WTC11 (cell line): ENCODE measurements at regions not wholly inside any gene's neighbourhood (a gene's known extent, or its start where the extent isn't known, plus 50 kb on each side); places are given as distances from the start of the nearest gene placed in this dataset.

Experiments used
- ATAC-seq: fragments of 200-7000 bp; cut with Tn5 transposase; 2 replicates; pipeline ENCODE4 v1.10.0; 2021; ENCODE audit warnings: mild to moderate bottlenecking, moderate library complexity
- CTCF ChIA-PET: fragments of 300-600 bp; sonication (Branson Sonifier 250); formaldehyde crosslinking; loops from one replicate; lab custom pipeline; 2021; ENCODE audit warnings: antibody characterized with exemption; lab: Charles Lee
- POLR2A ChIA-PET: fragments of 350-600 bp; sonication (Branson Sonifier 250); formaldehyde crosslinking; loops from one replicate; lab custom pipeline; 2021; ENCODE audit warnings: antibody characterized with exemption; lab: Charles Lee
- DNase-seq: peaks from one replicate; pipeline ENCODE4 v3.0.0; 2021; ENCODE audit warnings: low spot score
- H3K27ac Mint-ChIP-seq: 2 replicates; pipeline ENCODE4 v1.8.0; 2021; ENCODE audit warnings: mixed read lengths
- H3K27me3 Mint-ChIP-seq: 2 replicates; pipeline ENCODE4 v1.8.0; 2021; ENCODE audit warnings: low read depth, mild to moderate bottlenecking, moderate library complexity, mixed read lengths
- H3K36me3 Mint-ChIP-seq: 2 replicates; pipeline ENCODE4 v1.8.0; 2021; ENCODE audit warnings: mixed read lengths
- H3K4me1 Mint-ChIP-seq: 2 replicates; pipeline ENCODE4 v1.8.0; 2022; ENCODE audit warnings: mixed read lengths
- H3K4me3 Mint-ChIP-seq: 2 replicates; pipeline ENCODE4 v1.8.0; 2021; ENCODE audit warnings: mild to moderate bottlenecking, moderate library complexity, mixed read lengths
- H3K9me3 Mint-ChIP-seq: 2 replicates; pipeline ENCODE4 v1.8.0; 2021; ENCODE audit warnings: mixed read lengths
- ARID4B ChIP-seq: sonication (generic); formaldehyde crosslinking; IDR thresholded peaks from 2 replicates; pipeline ENCODE4 v1.8.0; 2023; ENCODE audit warnings: missing genetic modification reagents, mild to moderate bottlenecking, borderline replicate concordance
- ATF1 ChIP-seq: sonication (generic); formaldehyde crosslinking; IDR thresholded peaks from 2 replicates; pipeline ENCODE4 v1.8.1; 2023; ENCODE audit warnings: mild to moderate bottlenecking, moderate library complexity, missing genetic modification reagents
- ATF2 ChIP-seq: sonication (generic); formaldehyde crosslinking; IDR thresholded peaks from 2 replicates; pipeline ENCODE4 v1.8.1; 2022; ENCODE audit warnings: low read depth, missing genetic modification reagents, borderline replicate concordance
- EMX1 ChIP-seq: fragments of 250-450 bp; sonication (Bioruptor Pico); IDR thresholded peaks from 2 replicates; pipeline ENCODE4 v1.8.0; 2021; ENCODE audit warnings: mild to moderate bottlenecking
- FOXJ3 ChIP-seq: sonication (generic); formaldehyde crosslinking; IDR thresholded peaks from 2 replicates; pipeline ENCODE4 v1.9.0; 2021; ENCODE audit warnings: missing genetic modification reagents, mild to moderate bottlenecking, borderline replicate concordance
- FOXK1 ChIP-seq: sonication (generic); formaldehyde crosslinking; IDR thresholded peaks from 2 replicates; pipeline ENCODE4 v1.8.0; 2022; ENCODE audit warnings: mild to moderate bottlenecking, moderate library complexity, missing genetic modification reagents
- FOXP4 ChIP-seq: sonication (generic); formaldehyde crosslinking; IDR thresholded peaks from 2 replicates; pipeline ENCODE4 v1.8.0; 2022; ENCODE audit warnings: mild to moderate bottlenecking, missing genetic modification reagents
- HMGA2 ChIP-seq: fragments of 250-450 bp; sonication (Bioruptor Pico); IDR thresholded peaks from 2 replicates; pipeline ENCODE4 v1.4.0; 2021; ENCODE audit warnings: mild to moderate bottlenecking, moderate library complexity
- MXD4 ChIP-seq: fragments of 250-450 bp; sonication (Bioruptor Pico); IDR thresholded peaks from 2 replicates; pipeline ENCODE4 v1.8.0; 2021; ENCODE audit warnings: mild to moderate bottlenecking, moderate library complexity, borderline replicate concordance
- NFATC4 ChIP-seq: fragments of 250-450 bp; sonication (Bioruptor Pico); IDR thresholded peaks from 2 replicates; pipeline ENCODE4 v1.9.0; 2021; ENCODE audit warnings: mild to moderate bottlenecking
- NFE2L1 ChIP-seq: sonication (generic); formaldehyde crosslinking; IDR thresholded peaks from 2 replicates; pipeline ENCODE4 v1.8.1; 2023; ENCODE audit warnings: missing genetic modification reagents
- NFYB ChIP-seq: sonication (generic); formaldehyde crosslinking; conservative IDR thresholded peaks from 2 replicates; pipeline ENCODE4 v1.8.0; 2022; ENCODE audit warnings: low read depth, missing genetic modification reagents
- OVOL2 ChIP-seq: fragments of 250-450 bp; sonication (Bioruptor Pico); IDR thresholded peaks from 2 replicates; pipeline ENCODE4 v1.9.0; 2021; ENCODE audit warnings: mild to moderate bottlenecking, borderline replicate concordance
- RELA ChIP-seq: sonication (generic); formaldehyde crosslinking; IDR thresholded peaks from 2 replicates; pipeline ENCODE4 v1.8.1; 2022; ENCODE audit warnings: missing genetic modification reagents, mild to moderate bottlenecking, borderline replicate concordance
- SMAD3 ChIP-seq: sonication (generic); formaldehyde crosslinking; IDR thresholded peaks from 2 replicates; pipeline ENCODE4 v1.8.0; 2022; ENCODE audit warnings: missing genetic modification reagents, mild to moderate bottlenecking, borderline replicate concordance
- SOX15 ChIP-seq: fragments of 250-450 bp; sonication (Bioruptor Pico); IDR thresholded peaks from 2 replicates; pipeline ENCODE4 v1.9.0; 2021; ENCODE audit warnings: mild to moderate bottlenecking
- TEAD4 ChIP-seq: sonication (generic); formaldehyde crosslinking; IDR thresholded peaks from 2 replicates; pipeline ENCODE4 v1.8.0; 2022; ENCODE audit warnings: mild to moderate bottlenecking, missing genetic modification reagents
- USF1 ChIP-seq: sonication (generic); formaldehyde crosslinking; IDR thresholded peaks from 2 replicates; pipeline ENCODE4 v1.8.0; 2022; ENCODE audit warnings: mild to moderate bottlenecking, missing genetic modification reagents
- ZBTB43 ChIP-seq: sonication (generic); formaldehyde crosslinking; IDR thresholded peaks from 2 replicates; pipeline ENCODE4 v1.8.1; 2023; ENCODE audit warnings: mild to moderate bottlenecking, missing genetic modification reagents
- ZNF121 ChIP-seq: sonication (generic); formaldehyde crosslinking; IDR thresholded peaks from 2 replicates; pipeline ENCODE4 v1.8.0; 2023; ENCODE audit warnings: missing genetic modification reagents
- ZNF532 ChIP-seq: fragments of 250-450 bp; sonication (Bioruptor Pico); IDR thresholded peaks from 2 replicates; pipeline ENCODE4 v1.9.0; 2021; ENCODE audit warnings: mild to moderate bottlenecking, borderline replicate concordance
- ZNF671 ChIP-seq: fragments of 250-450 bp; sonication (Bioruptor Pico); IDR thresholded peaks from 2 replicates; pipeline ENCODE4 v1.8.0; 2021; ENCODE audit warnings: mild to moderate bottlenecking

- no peak for DNase-seq
- Mint-ChIP-seq H3K27ac (no peak overlapping the region), H3K4me1 (no peaks in the 10 kb centered on the region), H3K4me3 (no peak overlapping the region), H3K9me3 (peaks cover 3% of the 10 kb centered on the region; the same call in 1 of the 2 replicates), H3K36me3 (no peaks in the 10 kb centered on the region), H3K27me3 (no peaks in the 10 kb centered on the region)
- CTCF ChIA-PET = no interaction called here
- ATAC-seq = no peak
- no peak for TF ChIP-seq TEAD4 (CRISPR knock-in tag)
- TF ChIP-seq RELA (CRISPR knock-in tag) = no peak
- no peak for TF ChIP-seq ZBTB43 (CRISPR knock-in tag)
- TF ChIP-seq USF1 (CRISPR knock-in tag) = no peak
- TF ChIP-seq NFE2L1 = no peak
- TF ChIP-seq FOXP4 (CRISPR knock-in tag) = no peak
- no peak for TF ChIP-seq SMAD3 (CRISPR knock-in tag)
- TF ChIP-seq ATF2 (CRISPR knock-in tag) = no peak
- POLR2A ChIA-PET = no interaction called here
Measured at GRCh38 chr1:192260076-192260475, 56.7 kb upstream of the RGS21 start.

- H3K9me3 Mint-ChIP-seq = no peaks in the 10 kb centered on the region
- DNase-seq = no peak
- no peak for ATAC-seq
- H3K27ac Mint-ChIP-seq = no peak overlapping the region
- no peaks in the 10 kb centered on the region for H3K36me3 Mint-ChIP-seq
- no peaks in the 10 kb centered on the region for H3K27me3 Mint-ChIP-seq
- no peak for TF ChIP-seq FOXJ3 (CRISPR knock-in tag)
- TF ChIP-seq OVOL2 (CRISPR knock-in tag) = no peak
- TF ChIP-seq ATF1 (CRISPR knock-in tag) = no peak
- no peak for TF ChIP-seq ARID4B (CRISPR knock-in tag)
- no peak for TF ChIP-seq MXD4 (CRISPR knock-in tag)
- TF ChIP-seq HMGA2 (CRISPR knock-in tag) = no peak
- no peak for TF ChIP-seq NFYB (CRISPR knock-in tag)
- TF ChIP-seq ZNF532 (CRISPR knock-in tag) = no peak
- TF ChIP-seq ZNF671 (CRISPR knock-in tag) = no peak
- TF ChIP-seq NFATC4 (CRISPR knock-in tag) = no peak
- TF ChIP-seq FOXK1 = no peak
- no peak for TF ChIP-seq SOX15 (CRISPR knock-in tag)
- no peak for TF ChIP-seq ZNF121 (CRISPR knock-in tag)
- TF ChIP-seq EMX1 (CRISPR knock-in tag) = no peak
- TF ChIP-seq, all 79 proteins: peak for 0
- Mint-ChIP-seq H3K4me1 (no peaks in the 10 kb centered on the region), H3K4me3 (no peak overlapping the region)
- ChIA-PET POLR2A (no interaction called here), CTCF (no interaction called here)
Measured at GRCh38 chr1:192261476-192261875, 55.3 kb upstream of the RGS21 start.
